ENCODE measurements at regions not wholly inside any gene's neighbourhood (a gene's known extent, or its start where the extent isn't known, plus 50 kb on each side); places are given as distances from the start of the nearest gene placed in this dataset.

DNA sequence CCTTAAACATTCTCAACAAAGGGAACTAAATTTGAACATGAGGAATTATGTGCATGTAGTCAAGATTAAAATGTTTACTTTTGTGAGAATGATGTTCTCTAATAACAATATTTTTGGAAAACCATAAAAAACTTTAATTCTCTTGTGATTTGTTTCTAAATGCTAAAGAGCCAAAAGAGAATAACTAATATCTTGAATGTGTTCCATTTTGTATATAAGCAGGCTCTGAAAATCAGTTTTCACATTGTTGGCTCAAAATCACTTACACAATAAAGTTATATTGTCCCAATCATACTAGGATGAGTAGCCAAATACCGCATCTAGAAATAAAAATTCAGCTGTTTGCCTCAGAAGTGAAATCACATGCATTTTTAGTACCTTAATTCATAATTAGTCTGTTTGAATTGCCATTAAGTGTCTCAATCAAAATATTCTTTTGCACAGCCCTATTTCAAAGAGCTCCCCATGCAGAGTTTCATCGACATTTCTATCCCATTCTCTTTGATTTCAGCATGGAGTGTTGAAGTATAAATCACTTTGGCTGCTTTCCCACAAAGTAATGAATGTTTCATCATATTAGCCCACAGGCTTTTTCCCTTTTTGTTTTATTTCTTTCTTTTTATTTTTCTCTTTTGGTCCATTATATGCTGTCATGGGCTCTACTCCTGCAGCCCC, 420.3 kb upstream of the POM121L12 start:
- H3K9me3 ChIP-seq (ENCODE audit: control insufficient read depth, insufficient read depth, low read depth, low read length) = no peaks in the 10 kb centered on the region
- ChIA-PET POLR2A (no interaction called here), CTCF (interaction anchor here (0.6 kb wide), 1 partner anchor 819 kb away, joined by 3 read pairs; no protein-coding TSS in a partner anchor)
- H3K27ac ChIP-seq (ENCODE audit: extremely low read depth, low read depth, low read length) = no peak overlapping the region
- no peak overlapping the region for H3K4me3 ChIP-seq (ENCODE audit: low read depth, low read length)
- H3K4me1 ChIP-seq (ENCODE audit: control insufficient read depth, insufficient read depth, low read length) = no peaks in the 10 kb centered on the region
- TF ChIP-seq ZNF394 (tag by site-specific recombination; IDR thresholded peaks at IDR 0.05; ENCODE audit: borderline replicate concordance) (no peak), ZNF658 (tag by site-specific recombination; IDR thresholded peaks at IDR 0.05) (no peak), ZNF184 (tag by site-specific recombination; IDR thresholded peaks at IDR 0.05) (no peak), ZNF266 (tag by site-specific recombination; IDR thresholded peaks at IDR 0.05; ENCODE audit: low read depth) (no peak), ZNF211 (tag by site-specific recombination; IDR thresholded peaks at IDR 0.05; ENCODE audit: low read depth) (no peak), ZNF837 (tag by site-specific recombination; IDR thresholded peaks at IDR 0.05) (no peak), ZNF664 (tag by site-specific recombination; IDR thresholded peaks at IDR 0.05) (no peak), ZBTB20 (tag by site-specific recombination; IDR thresholded peaks at IDR 0.05) (no peak), ZNF132 (tag by site-specific recombination; IDR thresholded peaks at IDR 0.05; ENCODE audit: borderline replicate concordance) (no peak), OVOL3 (tag by site-specific recombination; IDR thresholded peaks at IDR 0.05) (no peak), ZNF155 (tag by site-specific recombination; IDR thresholded peaks at IDR 0.05) (no peak), ZNF792 (tag by site-specific recombination; IDR thresholded peaks at IDR 0.05) (no peak), OSR2 (tag by site-specific recombination; IDR thresholded peaks at IDR 0.05) (no peak)
- TF ChIP-seq, protein P1, sequence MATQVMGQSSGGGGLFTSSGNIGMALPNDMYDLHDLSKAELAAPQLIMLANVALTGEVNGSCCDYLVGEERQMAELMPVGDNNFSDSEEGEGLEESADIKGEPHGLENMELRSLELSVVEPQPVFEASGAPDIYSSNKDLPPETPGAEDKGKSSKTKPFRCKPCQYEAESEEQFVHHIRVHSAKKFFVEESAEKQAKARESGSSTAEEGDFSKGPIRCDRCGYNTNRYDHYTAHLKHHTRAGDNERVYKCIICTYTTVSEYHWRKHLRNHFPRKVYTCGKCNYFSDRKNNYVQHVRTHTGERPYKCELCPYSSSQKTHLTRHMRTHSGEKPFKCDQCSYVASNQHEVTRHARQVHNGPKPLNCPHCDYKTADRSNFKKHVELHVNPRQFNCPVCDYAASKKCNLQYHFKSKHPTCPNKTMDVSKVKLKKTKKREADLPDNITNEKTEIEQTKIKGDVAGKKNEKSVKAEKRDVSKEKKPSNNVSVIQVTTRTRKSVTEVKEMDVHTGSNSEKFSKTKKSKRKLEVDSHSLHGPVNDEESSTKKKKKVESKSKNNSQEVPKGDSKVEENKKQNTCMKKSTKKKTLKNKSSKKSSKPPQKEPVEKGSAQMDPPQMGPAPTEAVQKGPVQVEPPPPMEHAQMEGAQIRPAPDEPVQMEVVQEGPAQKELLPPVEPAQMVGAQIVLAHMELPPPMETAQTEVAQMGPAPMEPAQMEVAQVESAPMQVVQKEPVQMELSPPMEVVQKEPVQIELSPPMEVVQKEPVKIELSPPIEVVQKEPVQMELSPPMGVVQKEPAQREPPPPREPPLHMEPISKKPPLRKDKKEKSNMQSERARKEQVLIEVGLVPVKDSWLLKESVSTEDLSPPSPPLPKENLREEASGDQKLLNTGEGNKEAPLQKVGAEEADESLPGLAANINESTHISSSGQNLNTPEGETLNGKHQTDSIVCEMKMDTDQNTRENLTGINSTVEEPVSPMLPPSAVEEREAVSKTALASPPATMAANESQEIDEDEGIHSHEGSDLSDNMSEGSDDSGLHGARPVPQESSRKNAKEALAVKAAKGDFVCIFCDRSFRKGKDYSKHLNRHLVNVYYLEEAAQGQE (tag by site-specific recombination; IDR thresholded peaks at IDR 0.05) = no peak
- TF ChIP-seq, protein P2, sequence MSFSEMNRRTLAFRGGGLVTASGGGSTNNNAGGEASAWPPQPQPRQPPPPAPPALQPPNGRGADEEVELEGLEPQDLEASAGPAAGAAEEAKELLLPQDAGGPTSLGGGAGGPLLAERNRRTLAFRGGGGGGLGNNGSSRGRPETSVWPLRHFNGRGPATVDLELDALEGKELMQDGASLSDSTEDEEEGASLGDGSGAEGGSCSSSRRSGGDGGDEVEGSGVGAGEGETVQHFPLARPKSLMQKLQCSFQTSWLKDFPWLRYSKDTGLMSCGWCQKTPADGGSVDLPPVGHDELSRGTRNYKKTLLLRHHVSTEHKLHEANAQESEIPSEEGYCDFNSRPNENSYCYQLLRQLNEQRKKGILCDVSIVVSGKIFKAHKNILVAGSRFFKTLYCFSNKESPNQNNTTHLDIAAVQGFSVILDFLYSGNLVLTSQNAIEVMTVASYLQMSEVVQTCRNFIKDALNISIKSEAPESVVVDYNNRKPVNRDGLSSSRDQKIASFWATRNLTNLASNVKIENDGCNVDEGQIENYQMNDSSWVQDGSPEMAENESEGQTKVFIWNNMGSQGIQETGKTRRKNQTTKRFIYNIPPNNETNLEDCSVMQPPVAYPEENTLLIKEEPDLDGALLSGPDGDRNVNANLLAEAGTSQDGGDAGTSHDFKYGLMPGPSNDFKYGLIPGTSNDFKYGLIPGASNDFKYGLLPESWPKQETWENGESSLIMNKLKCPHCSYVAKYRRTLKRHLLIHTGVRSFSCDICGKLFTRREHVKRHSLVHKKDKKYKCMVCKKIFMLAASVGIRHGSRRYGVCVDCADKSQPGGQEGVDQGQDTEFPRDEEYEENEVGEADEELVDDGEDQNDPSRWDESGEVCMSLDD (tag by site-specific recombination; IDR thresholded peaks at IDR 0.05) = no peak
- TF ChIP-seq, protein P3, sequence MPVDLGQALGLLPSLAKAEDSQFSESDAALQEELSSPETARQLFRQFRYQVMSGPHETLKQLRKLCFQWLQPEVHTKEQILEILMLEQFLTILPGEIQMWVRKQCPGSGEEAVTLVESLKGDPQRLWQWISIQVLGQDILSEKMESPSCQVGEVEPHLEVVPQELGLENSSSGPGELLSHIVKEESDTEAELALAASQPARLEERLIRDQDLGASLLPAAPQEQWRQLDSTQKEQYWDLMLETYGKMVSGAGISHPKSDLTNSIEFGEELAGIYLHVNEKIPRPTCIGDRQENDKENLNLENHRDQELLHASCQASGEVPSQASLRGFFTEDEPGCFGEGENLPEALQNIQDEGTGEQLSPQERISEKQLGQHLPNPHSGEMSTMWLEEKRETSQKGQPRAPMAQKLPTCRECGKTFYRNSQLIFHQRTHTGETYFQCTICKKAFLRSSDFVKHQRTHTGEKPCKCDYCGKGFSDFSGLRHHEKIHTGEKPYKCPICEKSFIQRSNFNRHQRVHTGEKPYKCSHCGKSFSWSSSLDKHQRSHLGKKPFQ (tag by site-specific recombination; IDR thresholded peaks at IDR 0.05) = no peak
- TF ChIP-seq, protein P4, sequence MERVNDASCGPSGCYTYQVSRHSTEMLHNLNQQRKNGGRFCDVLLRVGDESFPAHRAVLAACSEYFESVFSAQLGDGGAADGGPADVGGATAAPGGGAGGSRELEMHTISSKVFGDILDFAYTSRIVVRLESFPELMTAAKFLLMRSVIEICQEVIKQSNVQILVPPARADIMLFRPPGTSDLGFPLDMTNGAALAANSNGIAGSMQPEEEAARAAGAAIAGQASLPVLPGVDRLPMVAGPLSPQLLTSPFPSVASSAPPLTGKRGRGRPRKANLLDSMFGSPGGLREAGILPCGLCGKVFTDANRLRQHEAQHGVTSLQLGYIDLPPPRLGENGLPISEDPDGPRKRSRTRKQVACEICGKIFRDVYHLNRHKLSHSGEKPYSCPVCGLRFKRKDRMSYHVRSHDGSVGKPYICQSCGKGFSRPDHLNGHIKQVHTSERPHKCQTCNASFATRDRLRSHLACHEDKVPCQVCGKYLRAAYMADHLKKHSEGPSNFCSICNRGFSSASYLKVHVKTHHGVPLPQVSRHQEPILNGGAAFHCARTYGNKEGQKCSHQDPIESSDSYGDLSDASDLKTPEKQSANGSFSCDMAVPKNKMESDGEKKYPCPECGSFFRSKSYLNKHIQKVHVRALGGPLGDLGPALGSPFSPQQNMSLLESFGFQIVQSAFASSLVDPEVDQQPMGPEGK (tag by site-specific recombination; IDR thresholded peaks at IDR 0.05) = no peak
- TF ChIP-seq, protein P5, sequence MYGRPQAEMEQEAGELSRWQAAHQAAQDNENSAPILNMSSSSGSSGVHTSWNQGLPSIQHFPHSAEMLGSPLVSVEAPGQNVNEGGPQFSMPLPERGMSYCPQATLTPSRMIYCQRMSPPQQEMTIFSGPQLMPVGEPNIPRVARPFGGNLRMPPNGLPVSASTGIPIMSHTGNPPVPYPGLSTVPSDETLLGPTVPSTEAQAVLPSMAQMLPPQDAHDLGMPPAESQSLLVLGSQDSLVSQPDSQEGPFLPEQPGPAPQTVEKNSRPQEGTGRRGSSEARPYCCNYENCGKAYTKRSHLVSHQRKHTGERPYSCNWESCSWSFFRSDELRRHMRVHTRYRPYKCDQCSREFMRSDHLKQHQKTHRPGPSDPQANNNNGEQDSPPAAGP (tag by site-specific recombination; IDR thresholded peaks at IDR 0.05) = no peak
- H3K36me3 ChIP-seq (ENCODE audit: control insufficient read depth in 2 of 2, insufficient read depth in 1 of 2, low read length in 2 of 2) = no peaks in the 10 kb centered on the region

Measured in HEK293 (cell line).